Heart right ventricle (tissue), 16 donors: ENCODE measurements at regions not wholly inside any gene's neighbourhood (a gene's known extent, or its start where the extent isn't known, plus 50 kb on each side); places are given as distances from the start of the nearest gene placed in this dataset.

Source experiments
- ATAC-seq, 8 donors: fragments of 200-7000 bp; cut with Tn5 transposase; one replicate each; pipeline ENCODE4 v1.9.1; 2020; ENCODE audit warnings: mild to moderate bottlenecking in 8 of 8, moderate library complexity in 8 of 8, moderate number of reproducible peaks in 1 of 8
- DNase-seq, 2 donors: peaks; one replicate each; pipeline ENCODE4 v3.0.0-alpha.2; 2020
- H3K27ac ChIP-seq, 10 donors: fragments of 200-600 bp; sonication (generic) in 2 of 10; one replicate each; pipeline versions ENCODE4 v1.5.0 to v1.8.0; 2020 to 2022; ENCODE audit warnings: mild to moderate bottlenecking in 3 of 10
- H3K27me3 ChIP-seq, 7 donors: fragments of 200-600 bp; one replicate each; pipeline ENCODE4 v1.8.0; 2021 to 2022; ENCODE audit warnings: mild to moderate bottlenecking in 2 of 7
- H3K36me3 ChIP-seq, 9 donors: fragments of 200-600 bp; sonication (generic) in 1 of 9; one replicate each; pipeline versions ENCODE4 v1.5.0 to v1.8.0; 2020 to 2022; ENCODE audit warnings: mild to moderate bottlenecking in 2 of 9
- H3K4me1 ChIP-seq, 9 donors: fragments of 200-600 bp; sonication (generic) in 1 of 9; one replicate each; pipeline versions ENCODE4 v1.5.0 to v1.8.0; 2020 to 2022; ENCODE audit warnings: mild to moderate bottlenecking in 4 of 9
- H3K4me3 ChIP-seq, 10 donors: fragments of 200-600 bp; sonication (generic) in 2 of 10; one replicate each; pipeline versions ENCODE4 v1.5.0 to v1.8.0; 2020 to 2022; ENCODE audit warnings: mild to moderate bottlenecking in 7 of 10, moderate library complexity in 2 of 10
- H3K9me3 ChIP-seq, 11 donors: fragments of 200-600 bp in 10 of 11; sonication (generic) in 2 of 11; one replicate each; pipeline versions ENCODE4 v1.5.0 to v1.8.0; 2013 to 2022; ENCODE audit warnings: mild to moderate bottlenecking in 2 of 11, control low read depth in 1 of 11, moderate library complexity in 1 of 11
- CTCF ChIP-seq, 9 donors: fragments of 200-600 bp; sonication (generic) in 2 of 9; IDR thresholded peaks; one replicate each; pipeline versions ENCODE4 v1.5.0 to v1.8.0; 2021 to 2022; ENCODE audit warnings: antibody characterized with exemption in 9 of 9, mild to moderate bottlenecking in 5 of 9, moderate library complexity in 1 of 9
- WGBS, 2 donors: extraction: QIAGEN DNeasy Blood & Tissue Kit; methylation state at CpG; one replicate each; pipeline ENCODE4 v1.1.7; 2013; ENCODE audit warnings: inconsistent platforms in 1 of 2; 5-methylcytosine and 5-hydroxymethylcytosine counted together
- intact Hi-C, 10 donors: fragments of 100-400 bp; cut with DNase I; formaldehyde crosslinking; loops; one replicate each; pipeline versions ENCODE4 v1.11.1 to v1.14.2; 2022
- donor health status: Arrhythmogenic right ventricular cardiomyopathy.
- donor health status: ischemic (EF 13 %, LVEDD 7.1; RV severe dilation, severe dysfunction).
- donor health status: healthy with polysubstance abuse.
- donor health status: DM: no; HTN: yes; CAD: no.
- donor health status: DM: no; HTN: no; CAD: no.
- donor health status: ischemic (EF 25% LVEDD 6.9; RV normal size, moderate dysfunction).
- donor health status: ischemic (EF 25% LVEDD 5.7; RV mildly dilated, moderate dysfunction).
- donor health status: healthy.
- donor health status: DM: yes; HTN: yes; CAD: no.
- donor health status: Ischemic cardiomyopathy.
- donor health status: ischemic (EF 35%, LVEDD 5.7; RV mildly dilated, moderate dysfunction).
- donor health status: nonischemic (EF 11% LVEDD 7.7; RV severe dilation, severe dysfunction).
- donor health status: DM: yes; HTN: yes; CAD: no.
- donor health status: PGD.
- donor health status: ischemic (EF 29% LVEDD 5.4; RV normal size, mild dysfunction).
- donor health status: nonischemic (EF 23%, LVEDD 6.1; RV moderate dilation, normal function).

GRCh38 chr12:115694564-115694963 lies 582.9 kb downstream of the MED13L start:
- Histone ChIP-seq H3K9me3 (no peaks in the 10 kb centered on the region), H3K27me3 (peaks cover 0 to 6% (median 0%) of the 10 kb centered on the region in 7 donors), H3K36me3 (no peaks in the 10 kb centered on the region), H3K4me1 (no peaks in the 10 kb centered on the region), H3K4me3 (no peak overlapping the region), H3K27ac (no peak overlapping the region)
- TF ChIP-seq CTCF (IDR thresholded peaks at IDR 0.05), result no peak
- ATAC-seq, result no peak
- intact Hi-C loops, result no loop called here
- DNase-seq, result no peak
- 83 to 85% methylated on average over 3 of the region's 3 CpGs for WGBS, 2 donors

DNA sequence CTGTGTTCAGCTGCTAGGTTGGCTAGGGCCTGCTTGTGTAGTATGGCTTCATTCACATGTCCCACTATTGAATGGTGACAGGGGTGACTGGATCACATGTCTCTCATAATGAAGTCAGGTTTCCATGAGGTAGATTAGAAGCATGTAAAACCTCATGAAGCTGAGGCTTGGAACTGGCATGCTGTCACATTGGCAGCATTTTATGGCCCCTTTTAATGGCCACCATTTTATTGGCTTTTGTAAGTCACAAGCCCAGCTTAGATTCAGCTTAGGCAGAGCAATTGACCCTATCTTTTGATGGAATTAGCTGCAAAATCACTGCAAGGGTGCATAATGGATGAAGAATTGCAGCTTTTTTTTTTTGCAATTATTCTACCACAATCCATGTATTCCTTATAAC lies 583.5 kb downstream of the MED13L start:
- no peak for TF ChIP-seq CTCF (IDR thresholded peaks at IDR 0.05)
- DNase-seq, result no peak

GRCh38 chr12:115691123-115691522 lies 586.4 kb downstream of the MED13L start:
- intact Hi-C loops, result no loop called here
- Histone ChIP-seq H3K4me3 (no peak overlapping the region), H3K27me3 (peaks cover 0 to 4% (median 0%) of the 10 kb centered on the region in 7 donors), H3K27ac (no peak overlapping the region), H3K9me3 (no peaks in the 10 kb centered on the region), H3K4me1 (no peaks in the 10 kb centered on the region), H3K36me3 (no peaks in the 10 kb centered on the region)
- no peak for TF ChIP-seq CTCF (IDR thresholded peaks at IDR 0.05)
- 84 to 88% methylated on average over 2 of the region's 2 CpGs for WGBS, 2 donors
- DNase-seq (no peak), ATAC-seq (no peak)

More for the DNA sequence above, 583.5 kb downstream of the MED13L start:
- no peaks in the 10 kb centered on the region for H3K36me3 ChIP-seq
- intact Hi-C loops, result no loop called here
- H3K27me3 ChIP-seq, result peaks cover 0 to 6% (median 0%) of the 10 kb centered on the region in 7 donors
- no peak overlapping the region for H3K4me3 ChIP-seq
- ATAC-seq, result no peak
- no peaks in the 10 kb centered on the region for H3K9me3 ChIP-seq
- H3K4me1 ChIP-seq, result no peaks in the 10 kb centered on the region
- H3K27ac ChIP-seq, result no peak overlapping the region

- Histone ChIP-seq H3K27ac (no peak overlapping the region), H3K27me3 (no peaks in the 10 kb centered on the region), H3K36me3 (no peaks in the 10 kb centered on the region), H3K4me1 (no peaks in the 10 kb centered on the region), H3K4me3 (no peak overlapping the region), H3K9me3 (no peaks in the 10 kb centered on the region)
- 52 to 57% methylated on average over 8 of the region's 8 CpGs for WGBS, 2 donors
- no peak for DNase-seq
- no peak for ATAC-seq
- intact Hi-C loops, result no loop called here
- no peak for TF ChIP-seq CTCF (IDR thresholded peaks at IDR 0.05)
These were observed 590.4 kb downstream of the MED13L start for GRCh38 chr12:115687094-115687493.
